Testis (tissue), 2 donors: ENCODE measurements at regions not wholly inside any gene's neighbourhood (a gene's known extent, or its start where the extent isn't known, plus 50 kb on each side); places are given as distances from the start of the nearest gene placed in this dataset.

Source experiments
- DNase-seq: peaks from one replicate; pipeline ENCODE4 v3.0.0-alpha.2; 2019
- H3K27ac ChIP-seq, 2 donors: fragments of 200-600 bp; sonication (generic); one replicate each; pipeline ENCODE4 v1.5.1; 2019
- H3K27me3 ChIP-seq: fragments of 200-600 bp; sonication (generic); one replicate; pipeline ENCODE4 v1.5.1; 2019
- H3K36me3 ChIP-seq: fragments of 200-600 bp; sonication (generic); one replicate; pipeline ENCODE4 v1.5.1; 2017; ENCODE audit warnings: low read depth; ENCODE audit errors: missing control alignments
- H3K4me1 ChIP-seq: fragments of 200-600 bp; sonication (generic); one replicate; pipeline ENCODE4 v1.5.1; 2019
- H3K4me3 ChIP-seq, 2 donors: fragments of 200-600 bp; sonication (generic); one replicate each; pipeline ENCODE4 v1.5.1; 2017 to 2019
- H3K9me3 ChIP-seq: fragments of 200-600 bp; sonication (generic); one replicate; pipeline ENCODE4 v1.5.1; 2017
- POLR2A ChIP-seq: fragments of 450-650 bp; IDR thresholded peaks from one replicate; pipeline ENCODE4 v1.6.1; 2017; ENCODE audit warnings: antibody characterized with exemption, mild to moderate bottlenecking, moderate library complexity
- WGBS, 2 donors: methylation state at CpG; one replicate each; pipeline ENCODE4 v1.1.5; 2018; 5-methylcytosine and 5-hydroxymethylcytosine counted together
- intact Hi-C: fragments of 100-400 bp; cut with DNase I; formaldehyde crosslinking; loops from one replicate; pipeline ENCODE4 v1.15.1; 2023; ENCODE audit warnings: low total_unique reads
- TF ChIP-seq, protein P1 (sequence below), 3 experiments: fragments of 450-650 bp in 2 of 3; fragments of 200-600 bp in 1 of 3; sonication (generic) in 1 of 3; IDR thresholded peaks; one replicate each; pipeline ENCODE4 v1.5.1; 2016 to 2019; ENCODE audit warnings: antibody characterized with exemption in 3 of 3, mild to moderate bottlenecking in 2 of 3, moderate library complexity in 1 of 3

DNA sequence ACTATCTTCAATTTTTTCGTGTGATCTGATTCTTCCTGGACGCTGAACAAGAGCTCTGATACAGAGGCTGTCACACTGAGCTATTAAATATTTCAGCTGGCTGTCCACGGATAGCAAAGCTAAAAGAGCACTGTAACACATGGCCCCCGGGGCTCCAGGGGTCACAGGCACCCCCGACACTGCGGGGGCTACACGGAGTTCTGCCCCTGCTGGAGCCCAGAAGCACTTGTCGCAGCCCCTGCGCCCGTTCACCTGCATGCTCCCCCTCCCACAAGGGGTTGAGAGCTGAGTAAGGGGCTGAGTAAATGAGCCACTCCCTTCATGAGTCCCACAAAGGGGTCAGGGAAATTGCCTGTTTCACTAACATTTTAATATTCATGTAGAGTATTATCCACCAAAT lies 316.3 kb downstream of the TMEM167A start:
- no peaks in the 10 kb centered on the region for H3K9me3 ChIP-seq
- no peaks in the 10 kb centered on the region for H3K36me3 ChIP-seq
- H3K4me3 ChIP-seq, result no peak overlapping the region
- WGBS, 2 donors, result 85 to 96% methylated on average over 10 of the region's 10 CpGs
- no peak overlapping the region for H3K27ac ChIP-seq
- no peak for DNase-seq
- no peaks in the 10 kb centered on the region for H3K4me1 ChIP-seq
- intact Hi-C loops, result no loop called here
- TF ChIP-seq, protein P1, sequence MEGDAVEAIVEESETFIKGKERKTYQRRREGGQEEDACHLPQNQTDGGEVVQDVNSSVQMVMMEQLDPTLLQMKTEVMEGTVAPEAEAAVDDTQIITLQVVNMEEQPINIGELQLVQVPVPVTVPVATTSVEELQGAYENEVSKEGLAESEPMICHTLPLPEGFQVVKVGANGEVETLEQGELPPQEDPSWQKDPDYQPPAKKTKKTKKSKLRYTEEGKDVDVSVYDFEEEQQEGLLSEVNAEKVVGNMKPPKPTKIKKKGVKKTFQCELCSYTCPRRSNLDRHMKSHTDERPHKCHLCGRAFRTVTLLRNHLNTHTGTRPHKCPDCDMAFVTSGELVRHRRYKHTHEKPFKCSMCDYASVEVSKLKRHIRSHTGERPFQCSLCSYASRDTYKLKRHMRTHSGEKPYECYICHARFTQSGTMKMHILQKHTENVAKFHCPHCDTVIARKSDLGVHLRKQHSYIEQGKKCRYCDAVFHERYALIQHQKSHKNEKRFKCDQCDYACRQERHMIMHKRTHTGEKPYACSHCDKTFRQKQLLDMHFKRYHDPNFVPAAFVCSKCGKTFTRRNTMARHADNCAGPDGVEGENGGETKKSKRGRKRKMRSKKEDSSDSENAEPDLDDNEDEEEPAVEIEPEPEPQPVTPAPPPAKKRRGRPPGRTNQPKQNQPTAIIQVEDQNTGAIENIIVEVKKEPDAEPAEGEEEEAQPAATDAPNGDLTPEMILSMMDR (IDR thresholded peaks at IDR 0.05), result no peak
- TF ChIP-seq POLR2A, result no peak
- no peaks in the 10 kb centered on the region for H3K27me3 ChIP-seq

DNA sequence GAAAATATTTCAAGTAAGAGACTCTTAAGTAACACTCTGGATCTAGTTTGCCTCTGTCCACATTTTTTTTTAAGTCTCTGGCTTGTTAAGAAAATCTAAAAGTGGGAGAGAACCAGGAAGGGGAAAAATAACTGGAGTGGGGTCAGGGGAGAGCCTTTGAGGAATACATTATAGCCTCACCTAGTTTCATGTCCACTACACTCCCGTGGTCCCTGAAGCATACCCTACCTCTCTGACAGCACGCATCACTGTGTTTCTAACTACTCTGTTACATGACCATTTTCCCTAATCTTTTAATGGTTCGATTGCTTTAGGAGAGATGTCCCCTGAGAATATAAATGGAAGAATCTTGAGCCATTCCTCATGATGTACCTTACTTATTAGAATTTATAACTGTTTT lies 318.3 kb downstream of the TMEM167A start:
- H3K27me3 ChIP-seq, result no peaks in the 10 kb centered on the region
- no peak for TF ChIP-seq POLR2A
- no peak overlapping the region for H3K4me3 ChIP-seq
- peaks cover 4% of the 10 kb centered on the region for H3K4me1 ChIP-seq
- H3K36me3 ChIP-seq, result no peaks in the 10 kb centered on the region
- intact Hi-C loops, result no loop called here
- no peak for DNase-seq
- 58 to 65% methylated on average over 3 of the region's 3 CpGs for WGBS, 2 donors
- H3K27ac ChIP-seq, result no peak overlapping the region
- no peaks in the 10 kb centered on the region for H3K9me3 ChIP-seq

DNA sequence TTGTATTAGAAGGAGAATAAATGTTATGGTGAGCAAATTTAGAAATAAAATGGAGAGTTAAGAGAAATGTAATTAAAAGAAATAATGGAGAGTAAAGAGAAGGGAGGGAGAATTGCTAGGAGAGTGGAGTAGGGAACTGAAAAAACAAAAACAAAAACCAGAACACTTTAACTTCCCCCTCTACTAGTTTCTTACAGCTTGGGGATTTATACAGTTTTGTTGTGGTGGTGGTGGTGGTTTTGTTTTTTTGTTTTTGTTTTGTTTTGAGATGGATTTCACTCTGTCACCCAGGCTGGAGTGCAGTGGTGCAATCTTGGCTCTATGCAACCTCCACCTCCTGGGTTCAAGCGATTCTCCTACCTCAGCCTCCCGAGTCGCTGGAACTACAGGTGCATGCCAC lies 322.4 kb downstream of the TMEM167A start:
- no peaks in the 10 kb centered on the region for H3K27me3 ChIP-seq
- 81 to 87% methylated on average over 3 of the region's 3 CpGs for WGBS, 2 donors
- no peak for DNase-seq

DNA sequence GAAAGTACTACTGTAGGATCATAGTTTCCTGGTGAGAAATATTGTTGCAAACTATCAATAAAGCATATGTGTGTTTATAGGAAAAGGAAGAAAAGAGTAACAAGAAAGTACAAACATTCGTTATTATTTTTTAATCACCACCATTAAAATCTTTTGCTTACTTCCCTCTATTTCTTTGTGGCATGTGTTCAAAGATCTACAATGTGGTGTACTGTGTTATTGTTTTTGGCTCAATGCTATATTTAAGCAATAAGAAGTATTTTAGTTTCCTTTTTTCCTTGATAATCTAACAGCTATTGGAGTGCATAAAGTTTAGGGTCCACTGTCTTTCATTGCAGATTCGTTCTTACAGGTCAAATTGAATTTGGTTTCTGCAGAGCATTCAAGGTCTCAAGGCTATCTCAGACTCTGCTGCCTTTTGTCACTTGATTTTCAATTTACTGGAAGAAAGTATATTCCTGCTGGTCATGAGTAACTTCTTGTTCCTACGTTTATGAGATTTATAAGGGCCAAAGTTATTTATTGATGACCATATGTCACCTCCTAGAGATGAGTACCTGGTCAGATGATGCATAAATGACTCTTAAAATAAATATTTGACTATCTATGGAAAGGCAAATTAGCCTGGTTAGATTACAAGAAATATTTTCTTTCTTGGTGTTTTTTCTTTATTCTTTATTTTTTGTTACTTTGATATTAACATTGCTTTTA lies 323.0 kb downstream of the TMEM167A start:
- no peak for DNase-seq
- Histone ChIP-seq H3K36me3 (no peaks in the 10 kb centered on the region), H3K9me3 (no peaks in the 10 kb centered on the region), H3K27me3 (no peaks in the 10 kb centered on the region), H3K4me1 (peaks cover 4% of the 10 kb centered on the region), H3K27ac (no peak overlapping the region), H3K4me3 (no peak overlapping the region)
- intact Hi-C loops, result no loop called here
- 35 to 39% methylated on average over 3 of the region's 3 CpGs for WGBS, 2 donors
- no peak for TF ChIP-seq POLR2A
- TF ChIP-seq, protein P1 (IDR thresholded peaks at IDR 0.05), result no peak

More for the DNA sequence above, 322.4 kb downstream of the TMEM167A start:
- intact Hi-C loops, result no loop called here
- Histone ChIP-seq H3K4me1 (peaks cover 4% of the 10 kb centered on the region), H3K27ac (no peak overlapping the region), H3K36me3 (no peaks in the 10 kb centered on the region), H3K9me3 (no peaks in the 10 kb centered on the region), H3K4me3 (no peak overlapping the region)
- TF ChIP-seq POLR2A, result no peak
- TF ChIP-seq, protein P1 (IDR thresholded peaks at IDR 0.05), result no peak

DNA sequence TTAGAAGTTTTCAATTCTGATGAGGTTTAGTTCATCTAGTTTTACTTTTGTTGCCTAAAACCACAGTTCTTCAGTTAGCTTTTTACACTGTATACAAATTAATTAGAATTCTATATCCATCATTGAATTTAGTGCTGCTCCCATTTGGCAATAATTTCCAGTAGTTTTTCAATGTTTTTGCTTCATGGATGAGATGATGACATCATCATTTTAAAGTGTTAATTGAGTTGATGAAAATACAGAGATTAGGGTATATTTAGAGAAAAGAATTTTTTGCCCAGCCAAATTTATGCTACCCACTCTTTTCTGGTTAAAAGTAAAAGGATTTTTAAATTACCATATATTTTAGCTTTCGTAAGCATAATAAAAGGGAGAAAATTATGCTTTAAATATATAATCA lies 323.8 kb downstream of the TMEM167A start:
- Histone ChIP-seq H3K27ac (no peak overlapping the region), H3K4me3 (no peak overlapping the region)
- WGBS, 2 donors, result 95 to 100% methylated on average over 1 of the region's 1 CpG

More for the DNA sequence above, 323.8 kb downstream of the TMEM167A start:
- Histone ChIP-seq H3K36me3 (no peaks in the 10 kb centered on the region), H3K9me3 (no peaks in the 10 kb centered on the region), H3K27me3 (no peaks in the 10 kb centered on the region), H3K4me1 (peaks cover 11% of the 10 kb centered on the region)
- TF ChIP-seq, protein P1 (IDR thresholded peaks at IDR 0.05), result no peak
- TF ChIP-seq POLR2A, result no peak
- DNase-seq, result no peak
- intact Hi-C loops, result no loop called here
